GM06990 (cell line): ENCODE measurements at regions not wholly inside any gene's neighbourhood (a gene's known extent, or its start where the extent isn't known, plus 50 kb on each side); places are given as distances from the start of the nearest gene placed in this dataset.

Experiments used
- DNase-seq: peaks from one replicate; pipeline ENCODE4 v3.0.0-alpha.2; 2011; ENCODE audit not compliant: insufficient read length; ENCODE audit errors: extremely low read depth
- H3K27me3 ChIP-seq: replicated peaks from 2 replicates; pipeline ENCODE4 v1.6.0; 2011; ENCODE audit warnings: low read length; ENCODE audit not compliant: control insufficient read depth, insufficient read depth
- H3K36me3 ChIP-seq: 2 replicates; pipeline ENCODE4 v1.5.1; 2011; ENCODE audit warnings: low read length; ENCODE audit not compliant: control insufficient read depth, insufficient read depth
- H3K4me3 ChIP-seq: replicated peaks from 2 replicates; pipeline ENCODE4 v1.5.1; 2011; ENCODE audit warnings: low read depth, mild to moderate bottlenecking, control low read depth, low read length
- CTCF ChIP-seq: IDR thresholded peaks from 2 replicates; pipeline ENCODE4 v1.5.1; 2011; ENCODE audit warnings: low read length, control low read depth, mild to moderate bottlenecking, inconsistent platforms; ENCODE audit not compliant: insufficient read depth, poor library complexity, severe bottlenecking

DNA sequence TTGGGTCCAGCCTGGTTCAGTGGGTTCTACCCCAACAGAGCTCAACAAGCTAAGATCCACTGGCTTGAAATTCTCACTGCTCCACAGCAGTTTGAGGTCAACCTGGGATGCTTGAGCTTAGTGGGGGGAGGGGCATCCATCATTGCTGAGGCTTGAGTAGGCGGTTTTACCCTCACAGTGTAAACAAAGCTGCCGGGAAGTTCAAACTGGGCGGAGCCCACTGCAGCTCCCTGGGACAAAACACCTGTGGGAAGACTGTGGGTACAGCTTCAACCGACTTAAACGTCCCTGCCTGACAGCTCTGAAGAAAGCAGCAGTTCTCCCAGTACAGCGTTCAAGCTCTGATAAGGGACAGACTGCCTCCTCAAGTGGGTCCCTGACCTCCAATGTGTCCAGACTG, 1161.9 kb downstream of the UQCRFS1 start:
- Histone ChIP-seq H3K36me3 (no peaks in the 10 kb centered on the region), H3K4me3 (no peak overlapping the region), H3K27me3 (no peaks in the 10 kb centered on the region)
- DNase-seq = no peak
- no peak for TF ChIP-seq CTCF

DNA sequence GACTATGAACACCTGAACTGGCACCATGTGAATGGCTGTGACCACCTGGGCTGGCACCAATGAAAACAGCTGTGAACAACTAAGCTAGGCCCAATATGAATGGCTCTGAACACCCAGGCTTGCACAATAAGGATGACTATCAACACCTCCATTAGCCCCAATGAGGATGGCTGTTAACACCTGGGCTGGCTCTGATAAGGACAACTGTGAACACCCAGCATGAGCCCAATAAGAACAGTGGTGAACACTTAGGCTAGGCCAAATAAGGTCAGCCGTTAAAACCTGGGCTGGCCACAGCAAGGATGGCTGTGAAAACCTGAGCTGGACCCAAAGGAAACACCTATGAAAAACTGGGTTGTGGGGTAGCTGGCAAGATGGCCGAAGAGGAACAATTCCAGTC, 1163.1 kb downstream of the UQCRFS1 start:
- no peak for DNase-seq
- H3K36me3 ChIP-seq = no peaks in the 10 kb centered on the region
- H3K27me3 ChIP-seq = no peaks in the 10 kb centered on the region
- no peak overlapping the region for H3K4me3 ChIP-seq
- TF ChIP-seq CTCF = no peak

DNA sequence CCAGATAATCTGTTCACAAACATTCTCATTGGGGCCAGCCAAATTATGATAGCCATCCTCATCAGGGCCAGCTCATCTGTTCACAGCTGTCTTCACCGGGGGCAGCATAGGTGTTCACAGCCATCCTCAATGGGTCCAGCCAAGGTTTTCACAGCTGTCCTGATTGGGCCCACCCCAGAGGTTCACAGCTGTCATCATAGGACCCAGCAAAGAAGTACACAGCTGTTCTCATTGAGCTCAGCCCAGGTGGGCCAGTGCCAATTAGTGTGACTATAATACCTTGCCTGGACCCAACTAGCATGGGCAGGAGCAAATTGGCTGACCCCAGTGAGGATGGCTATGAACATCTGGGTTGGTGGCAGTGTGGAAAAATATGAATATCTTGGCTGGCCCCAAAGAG, 1166.0 kb downstream of the UQCRFS1 start:
- Histone ChIP-seq H3K27me3 (no peaks in the 10 kb centered on the region), H3K4me3 (no peak overlapping the region)
- no peak for TF ChIP-seq CTCF

DNA sequence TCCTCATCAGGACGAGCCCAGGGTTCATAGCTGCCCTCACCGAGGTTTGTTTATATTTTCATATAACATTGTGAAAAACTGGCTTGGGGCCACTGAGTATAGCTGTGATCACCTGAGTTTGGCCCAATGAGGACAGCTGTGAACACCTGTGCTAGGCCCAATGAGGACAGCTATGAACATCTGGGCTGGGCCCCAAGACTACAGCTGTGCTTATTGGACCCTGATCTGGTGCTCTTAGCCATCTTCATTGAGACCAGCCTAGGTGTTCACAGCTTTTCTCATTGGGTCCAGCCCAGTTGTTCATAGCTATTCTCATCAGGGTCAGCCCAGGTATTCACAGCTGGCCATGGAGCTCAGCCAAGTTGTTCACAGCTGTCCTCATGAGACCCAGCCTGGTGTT, 1167.3 kb downstream of the UQCRFS1 start:
- H3K36me3 ChIP-seq = no peaks in the 10 kb centered on the region
- no peak for TF ChIP-seq CTCF
- no peak for DNase-seq
- H3K27me3 ChIP-seq = no peaks in the 10 kb centered on the region
- H3K4me3 ChIP-seq = no peak overlapping the region

More for the DNA sequence above, 1166.0 kb downstream of the UQCRFS1 start:
- H3K36me3 ChIP-seq = no peaks in the 10 kb centered on the region
- DNase-seq = no peak

- H3K36me3 ChIP-seq = no peaks in the 10 kb centered on the region
- H3K4me3 ChIP-seq = no peak overlapping the region
- no peaks in the 10 kb centered on the region for H3K27me3 ChIP-seq
- DNase-seq = no peak
- TF ChIP-seq CTCF = no peak
Observed at GRCh38 chr19:28044477-28044876, 1168.5 kb downstream of the UQCRFS1 start.

- TF ChIP-seq CTCF = no peak
- H3K27me3 ChIP-seq = no peaks in the 10 kb centered on the region
- DNase-seq = no peak
Observed at GRCh38 chr19:28042516-28042915, 1170.4 kb downstream of the UQCRFS1 start.

More at GRCh38 chr19:28042516-28042915, 1170.4 kb downstream of the UQCRFS1 start:
- Histone ChIP-seq H3K36me3 (no peaks in the 10 kb centered on the region), H3K4me3 (no peak overlapping the region)
